ENCODE measurements at regions not wholly inside any gene's neighbourhood (a gene's known extent, or its start where the extent isn't known, plus 50 kb on each side); places are given as distances from the start of the nearest gene placed in this dataset.
"Not testable (repeated sequence)": the region's sequence is repeated elsewhere in the genome, so short reads cannot be mapped to it uniquely, and the experiment has no call there.

- no peak for ATAC-seq
Observed at GRCh38 chr21:38041493-38041892, 125.2 kb upstream of the KCNJ6 start.

GRCh38 chr21:38042246-38042645 is 126.0 kb upstream of the KCNJ6 start:
- ATAC-seq: no peak

- ATAC-seq: no peak
Observed at GRCh38 chr21:38048167-38048566, 131.9 kb upstream of the KCNJ6 start.

- no peak for ATAC-seq
Observed at GRCh38 chr21:38054334-38054733, 138.1 kb upstream of the KCNJ6 start.

- no peak for ATAC-seq
Observed at GRCh38 chr21:38056481-38056880, 140.2 kb upstream of the KCNJ6 start.

GRCh38 chr21:38057626-38058025 is 141.4 kb upstream of the KCNJ6 start:
- ATAC-seq: no peak

- no peak for ATAC-seq
Observed at GRCh38 chr21:38060533-38060932, 144.3 kb upstream of the KCNJ6 start.

- ATAC-seq: no peak
Observed at GRCh38 chr21:38067086-38067739, 151.0 kb upstream of the KCNJ6 start.

GRCh38 chr21:38072489-38072888 is 156.2 kb upstream of the KCNJ6 start:
- ATAC-seq: no peak

GRCh38 chr21:38075833-38076587 is 159.8 kb upstream of the KCNJ6 start:
- ATAC-seq: no peak

GRCh38 chr21:38077569-38077968 is 161.3 kb upstream of the KCNJ6 start:
- ATAC-seq: no peak

GRCh38 chr21:38080888-38081287 is 164.6 kb upstream of the KCNJ6 start:
- no peak for ATAC-seq

- ATAC-seq: no peak
Observed at GRCh38 chr21:38081708-38082107, 165.5 kb upstream of the KCNJ6 start.

GRCh38 chr21:38082936-38083485 is 166.8 kb upstream of the KCNJ6 start:
- no peak for ATAC-seq

GRCh38 chr21:38083535-38083934 is 167.3 kb upstream of the KCNJ6 start:
- no peak for ATAC-seq

- ATAC-seq: no peak
Observed at GRCh38 chr21:38086580-38086979, 170.2 kb upstream of the KCNJ15 start.

GRCh38 chr21:38088916-38089762 is 167.7 kb upstream of the KCNJ15 start:
- no peak for ATAC-seq

GRCh38 chr21:38089763-38090046 is 167.1 kb upstream of the KCNJ15 start:
- ATAC-seq: no peak

GRCh38 chr21:38091061-38091460 is 165.7 kb upstream of the KCNJ15 start:
- not testable (repeated sequence) for ATAC-seq

- no peak for ATAC-seq
Observed at GRCh38 chr21:38092051-38092450, 164.7 kb upstream of the KCNJ15 start.

- ATAC-seq: no peak
Observed at GRCh38 chr21:38095220-38095619, 161.6 kb upstream of the KCNJ15 start.

GRCh38 chr21:38097789-38098188 is 159.0 kb upstream of the KCNJ15 start:
- no peak for ATAC-seq

- no peak for ATAC-seq
Observed at GRCh38 chr21:38112219-38112789, 144.5 kb upstream of the KCNJ15 start.

Measured in activated CD4-positive, CD25-positive, alpha-beta regulatory T cell treated with anti-CD3 and anti-CD28 coated beads, Interleukin-2, amount 50 U/mL, for 24 hours (primary cell).